Left lung (tissue), 4 donors: ENCODE measurements at regions not wholly inside any gene's neighbourhood (a gene's known extent, or its start where the extent isn't known, plus 50 kb on each side); places are given as distances from the start of the nearest gene placed in this dataset.
A peak's percentile ranks its signal among the peaks of the same experiment; 100 is the strongest.
"Not testable (repeated sequence)": the region's sequence is repeated elsewhere in the genome, so short reads cannot be mapped to it uniquely, and the experiment has no call there.

Experiments
- ATAC-seq: fragments of 200-7000 bp; cut with Tn5 transposase; one replicate; pipeline ENCODE4 v1.9.1; 2020; ENCODE audit warnings: moderate library complexity
- DNase-seq, 4 donors: peaks; one replicate each; pipeline ENCODE4 v3.0.0-alpha.2; 2013 to 2020
- H3K27ac ChIP-seq, 2 donors: fragments of 200-600 bp; sonication (generic) in 1 of 2; one replicate each; pipeline versions ENCODE4 v1.5.0 to v1.8.0; 2020 to 2021
- H3K27me3 ChIP-seq, 2 donors: fragments of 200-600 bp; sonication (generic) in 1 of 2; one replicate each; pipeline versions ENCODE4 v1.5.0 to v1.8.0; 2020 to 2021
- H3K36me3 ChIP-seq, 2 donors: fragments of 200-600 bp; sonication (generic) in 1 of 2; one replicate each; pipeline versions ENCODE4 v1.5.0 to v1.8.0; 2020 to 2021
- H3K4me1 ChIP-seq, 2 donors: fragments of 200-600 bp; one replicate each; pipeline ENCODE4 v1.8.0; 2021
- H3K4me3 ChIP-seq, 2 donors: fragments of 200-600 bp; sonication (generic) in 1 of 2; one replicate each; pipeline versions ENCODE4 v1.5.0 to v1.8.0; 2020 to 2021; ENCODE audit warnings: mild to moderate bottlenecking in 1 of 2
- H3K9me3 ChIP-seq, 2 donors: fragments of 200-600 bp; sonication (generic) in 1 of 2; one replicate each; pipeline versions ENCODE4 v1.5.0 to v1.8.0; 2020 to 2021
- intact Hi-C, 2 donors: fragments of 100-400 bp; cut with DNase I; formaldehyde crosslinking; loops; one replicate each; pipeline versions ENCODE4 v1.11.2 to v1.14.2; 2022
- donor health status: DM: no; HTN: yes; CAD: no.
- donor health status: DM: no; HTN: no; CAD: no.

- H3K27me3 ChIP-seq, H3K27ac ChIP-seq, DNase-seq, H3K4me1 ChIP-seq, ATAC-seq, intact Hi-C loops, H3K9me3 ChIP-seq, H3K4me3 ChIP-seq, H3K36me3 ChIP-seq: not testable (repeated sequence)
Observed at GRCh38 chr13:18322821-18323220, 858.8 kb downstream of the TUBA3C start.

GRCh38 chr13:18319653-18320052 lies 862.0 kb downstream of the TUBA3C start:
- DNase-seq, ATAC-seq, H3K4me1 ChIP-seq, H3K36me3 ChIP-seq, H3K4me3 ChIP-seq, H3K9me3 ChIP-seq, H3K27ac ChIP-seq, intact Hi-C loops, H3K27me3 ChIP-seq: not testable (repeated sequence)

- H3K4me1 ChIP-seq, H3K27ac ChIP-seq, H3K4me3 ChIP-seq, H3K9me3 ChIP-seq, H3K27me3 ChIP-seq, intact Hi-C loops, ATAC-seq, H3K36me3 ChIP-seq, DNase-seq: not testable (repeated sequence)
Observed at GRCh38 chr13:18303240-18303813, 878.3 kb downstream of the TUBA3C start.

GRCh38 chr13:18300968-18301367 lies 880.7 kb downstream of the TUBA3C start:
- DNase-seq, H3K27me3 ChIP-seq, H3K27ac ChIP-seq, H3K36me3 ChIP-seq, H3K4me3 ChIP-seq, H3K4me1 ChIP-seq, intact Hi-C loops: not testable (repeated sequence)
- peak; percentile 35 for ATAC-seq
- peaks cover 0 to 12% of the 10 kb centered on the region in 2 donors for H3K9me3 ChIP-seq

GRCh38 chr13:18297359-18297758 lies 884.3 kb downstream of the TUBA3C start:
- ATAC-seq, H3K27ac ChIP-seq, H3K4me1 ChIP-seq, intact Hi-C loops, DNase-seq, H3K9me3 ChIP-seq, H3K36me3 ChIP-seq, H3K4me3 ChIP-seq, H3K27me3 ChIP-seq: not testable (repeated sequence)

GRCh38 chr13:18296617-18297016 lies 885.0 kb downstream of the TUBA3C start:
- H3K27me3 ChIP-seq, H3K27ac ChIP-seq, intact Hi-C loops, H3K4me3 ChIP-seq, DNase-seq, H3K36me3 ChIP-seq, H3K4me1 ChIP-seq, H3K9me3 ChIP-seq: not testable (repeated sequence)
- ATAC-seq: peak; percentile 15

- H3K4me1 ChIP-seq, H3K9me3 ChIP-seq, H3K4me3 ChIP-seq, intact Hi-C loops, H3K27me3 ChIP-seq, DNase-seq, H3K27ac ChIP-seq, H3K36me3 ChIP-seq, ATAC-seq: not testable (repeated sequence)
Observed at GRCh38 chr13:18294311-18294710, 887.3 kb downstream of the TUBA3C start.

GRCh38 chr13:18286848-18287247 lies 894.8 kb downstream of the TUBA3C start:
- intact Hi-C loops, H3K27me3 ChIP-seq, H3K36me3 ChIP-seq, H3K9me3 ChIP-seq, H3K4me3 ChIP-seq, DNase-seq, H3K27ac ChIP-seq, H3K4me1 ChIP-seq: not testable (repeated sequence)
- peak; percentile 61 for ATAC-seq

GRCh38 chr13:18285663-18286062 lies 896.0 kb downstream of the TUBA3C start:
- intact Hi-C loops, H3K4me3 ChIP-seq, DNase-seq, ATAC-seq, H3K4me1 ChIP-seq, H3K36me3 ChIP-seq, H3K27me3 ChIP-seq, H3K9me3 ChIP-seq, H3K27ac ChIP-seq: not testable (repeated sequence)

GRCh38 chr13:18284040-18284439 lies 897.6 kb downstream of the TUBA3C start:
- H3K4me1 ChIP-seq, ATAC-seq, H3K9me3 ChIP-seq, H3K27me3 ChIP-seq, H3K27ac ChIP-seq, DNase-seq, H3K4me3 ChIP-seq, intact Hi-C loops, H3K36me3 ChIP-seq: not testable (repeated sequence)

GRCh38 chr13:18281829-18282597 lies 899.6 kb downstream of the TUBA3C start:
- H3K27me3 ChIP-seq, H3K4me1 ChIP-seq, H3K9me3 ChIP-seq, DNase-seq, H3K27ac ChIP-seq, ATAC-seq, intact Hi-C loops, H3K36me3 ChIP-seq, H3K4me3 ChIP-seq: not testable (repeated sequence)

GRCh38 chr13:18280904-18281828 lies 900.5 kb downstream of the TUBA3C start:
- H3K36me3 ChIP-seq, H3K9me3 ChIP-seq, H3K27ac ChIP-seq, intact Hi-C loops, H3K27me3 ChIP-seq, DNase-seq, H3K4me3 ChIP-seq, ATAC-seq, H3K4me1 ChIP-seq: not testable (repeated sequence)

- intact Hi-C loops, H3K4me1 ChIP-seq, H3K27me3 ChIP-seq, H3K27ac ChIP-seq, H3K36me3 ChIP-seq, H3K9me3 ChIP-seq, H3K4me3 ChIP-seq, DNase-seq: not testable (repeated sequence)
- ATAC-seq: peak; percentile 37
Observed at GRCh38 chr13:18279971-18280370, 901.7 kb downstream of the TUBA3C start.
